22Rv1 (cell line): ENCODE measurements at regions not wholly inside any gene's neighbourhood (a gene's known extent, or its start where the extent isn't known, plus 50 kb on each side); places are given as distances from the start of the nearest gene placed in this dataset.

Source experiments
- ZFX ChIP-seq: fragments of 450-650 bp; IDR thresholded peaks from 2 replicates; pipeline ENCODE4 v1.6.1; 2017; ENCODE audit warnings: antibody characterized with exemption, borderline replicate concordance
- TF ChIP-seq, protein P1 (sequence below): fragments of 450-650 bp; IDR thresholded peaks from 2 replicates; pipeline ENCODE4 v1.5.1; 2017; ENCODE audit warnings: mild to moderate bottlenecking

DNA sequence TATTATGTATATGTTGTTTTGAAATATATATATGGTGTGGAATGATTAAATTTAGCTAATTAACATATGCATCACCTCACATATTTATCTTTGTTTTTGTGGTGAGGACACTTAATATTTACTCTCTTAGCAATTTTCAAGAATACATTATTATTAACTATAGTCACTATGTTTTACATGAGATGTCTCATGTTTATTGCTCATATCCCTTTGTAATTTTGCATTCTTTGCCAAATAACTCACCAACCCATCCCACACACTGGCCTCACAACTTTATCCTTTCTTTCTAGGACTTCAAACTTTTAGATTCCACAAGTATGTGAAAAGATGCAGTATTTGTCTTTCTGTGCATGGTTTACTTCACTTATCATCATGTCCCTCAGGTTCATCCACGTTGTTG, 950.2 kb upstream of the CADM2 start:
- TF ChIP-seq, protein P1, sequence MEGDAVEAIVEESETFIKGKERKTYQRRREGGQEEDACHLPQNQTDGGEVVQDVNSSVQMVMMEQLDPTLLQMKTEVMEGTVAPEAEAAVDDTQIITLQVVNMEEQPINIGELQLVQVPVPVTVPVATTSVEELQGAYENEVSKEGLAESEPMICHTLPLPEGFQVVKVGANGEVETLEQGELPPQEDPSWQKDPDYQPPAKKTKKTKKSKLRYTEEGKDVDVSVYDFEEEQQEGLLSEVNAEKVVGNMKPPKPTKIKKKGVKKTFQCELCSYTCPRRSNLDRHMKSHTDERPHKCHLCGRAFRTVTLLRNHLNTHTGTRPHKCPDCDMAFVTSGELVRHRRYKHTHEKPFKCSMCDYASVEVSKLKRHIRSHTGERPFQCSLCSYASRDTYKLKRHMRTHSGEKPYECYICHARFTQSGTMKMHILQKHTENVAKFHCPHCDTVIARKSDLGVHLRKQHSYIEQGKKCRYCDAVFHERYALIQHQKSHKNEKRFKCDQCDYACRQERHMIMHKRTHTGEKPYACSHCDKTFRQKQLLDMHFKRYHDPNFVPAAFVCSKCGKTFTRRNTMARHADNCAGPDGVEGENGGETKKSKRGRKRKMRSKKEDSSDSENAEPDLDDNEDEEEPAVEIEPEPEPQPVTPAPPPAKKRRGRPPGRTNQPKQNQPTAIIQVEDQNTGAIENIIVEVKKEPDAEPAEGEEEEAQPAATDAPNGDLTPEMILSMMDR: no peak
- TF ChIP-seq ZFX: no peak
